Mesothelial cell of epicardium (in vitro differentiated cells): ENCODE measurements at regions not wholly inside any gene's neighbourhood (a gene's known extent, or its start where the extent isn't known, plus 50 kb on each side); places are given as distances from the start of the nearest gene placed in this dataset.

Source experiments
- DNase-seq, 2 experiments: peaks; one replicate each; pipeline ENCODE4 v3.0.0; 2021; ENCODE audit warnings: low spot score in 2 of 2; ENCODE audit not compliant: unreplicated experiment in 2 of 2
- H3K27ac Mint-ChIP-seq: 2 replicates; pipeline ENCODE4 v1.8.0; 2021; ENCODE audit warnings: mixed read lengths
- H3K27me3 Mint-ChIP-seq: 2 replicates; pipeline ENCODE4 v1.8.0; 2021; ENCODE audit warnings: low read depth, mixed read lengths
- H3K36me3 Mint-ChIP-seq: 2 replicates; pipeline ENCODE4 v1.8.0; 2021; ENCODE audit warnings: mixed read lengths
- H3K4me1 Mint-ChIP-seq: 2 replicates; pipeline ENCODE4 v1.8.0; 2021; ENCODE audit warnings: mixed read lengths
- H3K4me3 Mint-ChIP-seq: 2 replicates; pipeline ENCODE4 v1.8.0; 2021; ENCODE audit warnings: mild to moderate bottlenecking, moderate library complexity, mixed read lengths
- H3K9me3 Mint-ChIP-seq: 2 replicates; pipeline ENCODE4 v1.8.0; 2021; ENCODE audit warnings: mixed read lengths
- CTCF ChIP-seq: fragments of 200-600 bp; sonication (generic); IDR thresholded peaks from one replicate; pipeline ENCODE4 v1.5.0; 2021; ENCODE audit warnings: antibody characterized with exemption; ENCODE audit not compliant: unreplicated experiment

- DNase-seq: no peak
- H3K36me3 Mint-ChIP-seq: no peaks in the 10 kb centered on the region
- H3K27ac Mint-ChIP-seq: no peak overlapping the region
- no peak overlapping the region for H3K4me3 Mint-ChIP-seq
- H3K27me3 Mint-ChIP-seq: peaks cover 2% of the 10 kb centered on the region
- H3K4me1 Mint-ChIP-seq: no peaks in the 10 kb centered on the region
- no peaks in the 10 kb centered on the region for H3K9me3 Mint-ChIP-seq
- TF ChIP-seq CTCF: no peak
Measured at GRCh38 chrX:95728446-95728845, 956.2 kb upstream of the DIAPH2 start.

- no peak for DNase-seq
- no peak for TF ChIP-seq CTCF
- H3K27ac Mint-ChIP-seq: no peak overlapping the region
- no peaks in the 10 kb centered on the region for H3K9me3 Mint-ChIP-seq
- peaks cover 5% of the 10 kb centered on the region for H3K4me1 Mint-ChIP-seq
- no peak overlapping the region for H3K4me3 Mint-ChIP-seq
- H3K27me3 Mint-ChIP-seq: peaks cover 2% of the 10 kb centered on the region
- no peaks in the 10 kb centered on the region for H3K36me3 Mint-ChIP-seq
Measured at GRCh38 chrX:95729401-95729800, 955.2 kb upstream of the DIAPH2 start.

GRCh38 chrX:95733426-95733825 lies 951.2 kb upstream of the DIAPH2 start:
- DNase-seq: no peak
- H3K36me3 Mint-ChIP-seq: no peaks in the 10 kb centered on the region
- no peaks in the 10 kb centered on the region for H3K9me3 Mint-ChIP-seq
- no peak overlapping the region for H3K4me3 Mint-ChIP-seq
- peaks cover 2% of the 10 kb centered on the region for H3K27me3 Mint-ChIP-seq
- H3K27ac Mint-ChIP-seq: no peak overlapping the region
- H3K4me1 Mint-ChIP-seq: peaks cover 9% of the 10 kb centered on the region
- no peak for TF ChIP-seq CTCF

GRCh38 chrX:95754411-95754810 lies 930.2 kb upstream of the DIAPH2 start:
- no peak for DNase-seq
- no peak for TF ChIP-seq CTCF
- no peaks in the 10 kb centered on the region for H3K36me3 Mint-ChIP-seq
- H3K27ac Mint-ChIP-seq: no peak overlapping the region
- peaks cover 32% of the 10 kb centered on the region for H3K9me3 Mint-ChIP-seq
- no peak overlapping the region for H3K4me3 Mint-ChIP-seq
- H3K4me1 Mint-ChIP-seq: no peaks in the 10 kb centered on the region
- H3K27me3 Mint-ChIP-seq: no peaks in the 10 kb centered on the region

- no peak for DNase-seq
- H3K4me1 Mint-ChIP-seq: peaks cover 10% of the 10 kb centered on the region
- no peak overlapping the region for H3K4me3 Mint-ChIP-seq
- no peaks in the 10 kb centered on the region for H3K36me3 Mint-ChIP-seq
- no peaks in the 10 kb centered on the region for H3K27me3 Mint-ChIP-seq
- peaks cover 15% of the 10 kb centered on the region for H3K9me3 Mint-ChIP-seq
- no peak overlapping the region for H3K27ac Mint-ChIP-seq
- TF ChIP-seq CTCF: no peak
Measured at GRCh38 chrX:95760356-95760755, 924.3 kb upstream of the DIAPH2 start.

GRCh38 chrX:95762716-95763115 lies 921.9 kb upstream of the DIAPH2 start:
- H3K27me3 Mint-ChIP-seq: peaks cover 5% of the 10 kb centered on the region
- no peak for TF ChIP-seq CTCF
- peaks cover 11% of the 10 kb centered on the region for H3K4me1 Mint-ChIP-seq
- no peak overlapping the region for H3K4me3 Mint-ChIP-seq
- no peaks in the 10 kb centered on the region for H3K36me3 Mint-ChIP-seq
- no peak overlapping the region for H3K27ac Mint-ChIP-seq
- H3K9me3 Mint-ChIP-seq: peaks cover 13% of the 10 kb centered on the region
- DNase-seq: no peak
